ENCODE measurements at regions not wholly inside any gene's neighbourhood (a gene's known extent, or its start where the extent isn't known, plus 50 kb on each side); places are given as distances from the start of the nearest gene placed in this dataset.

- WGBS = 55% methylated on average over 4 of the region's 4 CpGs
- no peak overlapping the region for H3K4me3 ChIP-seq (ENCODE audit: low read depth, low read length)
- DNase-seq (ENCODE audit: extremely low spot score) = peak; percentile 74
These were observed 597.5 kb downstream of the SLC4A3 start for GRCh38 chr2:220224691-220225543.

DNA sequence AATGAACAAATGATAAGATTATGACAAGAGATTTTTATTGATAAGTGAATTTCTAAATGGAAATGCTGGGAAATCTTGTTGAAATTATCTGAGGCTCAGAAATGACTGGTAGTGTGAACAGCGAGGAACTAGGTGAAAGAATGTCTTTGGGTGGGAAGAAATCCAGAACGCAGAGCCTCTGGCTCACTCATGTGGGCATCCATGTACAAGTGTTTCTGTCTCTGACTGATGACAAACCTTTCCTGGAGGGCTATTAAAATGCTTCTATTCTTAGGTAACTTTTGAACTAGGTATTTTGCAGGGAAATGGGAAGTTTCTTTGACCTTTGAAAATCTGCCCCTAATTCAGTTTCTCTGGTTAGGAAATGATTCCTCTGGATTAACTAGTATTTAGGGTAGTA is 598.6 kb downstream of the SLC4A3 start:
- Histone ChIP-seq H3K4me1 (ENCODE audit: insufficient read depth) (no peaks in the 10 kb centered on the region), H3K27ac (ENCODE audit: low read depth) (no peak overlapping the region), H3K4me3 (ENCODE audit: low read depth, low read length) (no peak overlapping the region), H3K36me3 (ENCODE audit: insufficient read depth) (no peaks in the 10 kb centered on the region)
- no peak for DNase-seq (ENCODE audit: extremely low spot score)
- 93% methylated on average over 2 of the region's 2 CpGs for WGBS

More at GRCh38 chr2:220224691-220225543, 597.5 kb downstream of the SLC4A3 start:
- no peak overlapping the region for H3K27ac ChIP-seq (ENCODE audit: low read depth)
- H3K4me1 ChIP-seq (ENCODE audit: insufficient read depth) = no peaks in the 10 kb centered on the region
- no peaks in the 10 kb centered on the region for H3K36me3 ChIP-seq (ENCODE audit: insufficient read depth)

GRCh38 chr2:220226546-220226945 is 599.1 kb downstream of the SLC4A3 start:
- H3K4me1 ChIP-seq (ENCODE audit: insufficient read depth) = no peaks in the 10 kb centered on the region
- no peak overlapping the region for H3K27ac ChIP-seq (ENCODE audit: low read depth)
- DNase-seq (ENCODE audit: extremely low spot score) = no peak
- no peak overlapping the region for H3K4me3 ChIP-seq (ENCODE audit: low read depth, low read length)
- no peaks in the 10 kb centered on the region for H3K36me3 ChIP-seq (ENCODE audit: insufficient read depth)
- 85% methylated on average over 1 of the region's 1 CpG for WGBS

DNA sequence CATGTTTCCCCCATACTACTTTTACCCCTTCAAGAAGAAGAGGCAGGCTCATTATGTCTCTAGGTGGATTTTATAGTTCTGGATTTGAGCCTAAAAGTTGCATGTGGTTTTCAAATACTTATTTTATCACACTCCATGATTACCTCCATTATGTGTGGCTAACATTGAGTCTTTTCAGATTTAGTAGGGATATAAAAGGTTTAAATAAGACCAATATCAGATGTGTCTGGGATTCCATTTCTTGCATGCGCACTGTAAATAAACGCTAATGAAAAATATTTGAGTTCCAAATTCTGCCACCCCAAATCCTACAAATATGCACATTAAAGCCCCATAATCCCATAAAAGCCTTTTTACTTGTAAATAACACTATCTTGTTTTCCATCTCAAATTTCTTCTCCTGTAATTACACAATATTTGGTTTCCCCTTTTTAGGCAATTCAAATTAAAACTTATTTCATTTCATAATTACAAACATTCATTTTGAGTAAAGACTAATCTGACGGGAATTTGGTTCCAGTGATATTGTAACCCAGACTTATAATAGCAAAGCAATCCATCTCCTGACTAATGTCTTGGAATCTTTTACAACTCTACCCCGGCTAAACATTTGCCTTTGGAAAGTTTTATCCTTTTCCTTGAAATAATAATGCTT is 600.0 kb downstream of the SLC4A3 start:
- Histone ChIP-seq H3K4me3 (ENCODE audit: low read depth, low read length) (no peak overlapping the region), H3K4me1 (ENCODE audit: insufficient read depth) (no peaks in the 10 kb centered on the region), H3K27ac (ENCODE audit: low read depth) (no peak overlapping the region), H3K36me3 (ENCODE audit: insufficient read depth) (no peaks in the 10 kb centered on the region)
- 46% methylated on average over 4 of the region's 4 CpGs for WGBS
- no peak for DNase-seq (ENCODE audit: extremely low spot score)

- Histone ChIP-seq H3K36me3 (ENCODE audit: insufficient read depth) (no peaks in the 10 kb centered on the region), H3K4me3 (ENCODE audit: low read depth, low read length) (no peak overlapping the region), H3K27ac (ENCODE audit: low read depth) (no peak overlapping the region), H3K4me1 (ENCODE audit: insufficient read depth) (no peaks in the 10 kb centered on the region)
- no peak for DNase-seq (ENCODE audit: extremely low spot score)
- WGBS = 55% methylated on average over 8 of the region's 8 CpGs
These were observed 601.0 kb downstream of the SLC4A3 start for GRCh38 chr2:220228310-220229006.

GRCh38 chr2:220240641-220241040 is 613.2 kb downstream of the SLC4A3 start:
- Histone ChIP-seq H3K4me3 (ENCODE audit: low read depth, low read length) (no peak overlapping the region), H3K4me1 (ENCODE audit: insufficient read depth) (no peaks in the 10 kb centered on the region), H3K36me3 (ENCODE audit: insufficient read depth) (no peaks in the 10 kb centered on the region), H3K27ac (ENCODE audit: low read depth) (no peak overlapping the region)
- DNase-seq (ENCODE audit: extremely low spot score) = no peak
- 85% methylated on average over 1 of the region's 1 CpG for WGBS

DNA sequence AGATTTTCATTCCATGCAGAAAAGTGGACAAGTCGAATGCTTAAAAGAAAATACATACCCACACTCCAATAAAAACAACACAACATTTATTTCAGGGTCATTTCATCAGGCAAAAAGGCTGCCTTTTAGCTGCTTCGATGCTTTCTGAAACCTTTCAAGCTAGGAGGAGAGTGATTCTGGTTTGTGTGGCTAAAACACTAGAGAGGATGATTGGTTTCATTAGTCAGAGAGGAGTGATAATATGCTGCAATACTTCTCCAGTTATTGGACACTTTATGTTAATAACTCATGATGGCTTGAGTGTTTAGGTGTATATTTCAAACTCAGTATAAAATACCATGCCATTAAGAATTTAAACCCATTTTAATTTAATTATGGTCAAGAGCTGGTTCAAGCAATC is 614.0 kb downstream of the SLC4A3 start:
- H3K36me3 ChIP-seq (ENCODE audit: insufficient read depth) = no peaks in the 10 kb centered on the region
- H3K4me3 ChIP-seq (ENCODE audit: low read depth, low read length) = no peak overlapping the region
- H3K4me1 ChIP-seq (ENCODE audit: insufficient read depth) = no peaks in the 10 kb centered on the region
- no peak for DNase-seq (ENCODE audit: extremely low spot score)
- H3K27ac ChIP-seq (ENCODE audit: low read depth) = no peak overlapping the region
- 77% methylated on average over 2 of the region's 2 CpGs for WGBS

GRCh38 chr2:220243571-220243970 is 616.1 kb downstream of the SLC4A3 start:
- Histone ChIP-seq H3K36me3 (ENCODE audit: insufficient read depth) (no peaks in the 10 kb centered on the region), H3K27ac (ENCODE audit: low read depth) (no peak overlapping the region), H3K4me1 (ENCODE audit: insufficient read depth) (no peaks in the 10 kb centered on the region), H3K4me3 (ENCODE audit: low read depth, low read length) (no peak overlapping the region)
- DNase-seq (ENCODE audit: extremely low spot score) = no peak

DNA sequence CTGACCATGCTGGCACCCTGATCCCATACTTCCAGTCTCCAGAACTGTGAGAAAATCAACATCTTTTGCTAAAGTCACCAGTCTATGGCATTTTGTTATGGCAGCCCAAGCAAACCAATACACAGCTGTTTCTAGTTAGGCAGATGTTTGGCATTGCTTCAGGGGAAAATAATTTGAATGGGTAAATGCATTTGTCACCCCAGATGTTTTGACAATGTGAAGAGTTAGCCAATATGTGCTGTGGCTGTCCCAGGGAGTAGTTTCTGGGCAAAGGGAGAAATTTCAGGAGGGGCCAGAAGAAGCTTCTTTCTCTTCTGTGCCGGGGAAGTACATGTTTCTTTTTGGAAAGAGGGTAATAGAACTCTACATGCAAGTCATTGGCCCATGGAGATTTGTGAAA is 619.0 kb downstream of the SLC4A3 start:
- H3K4me1 ChIP-seq (ENCODE audit: insufficient read depth) = no peaks in the 10 kb centered on the region
- H3K4me3 ChIP-seq (ENCODE audit: low read depth, low read length) = no peak overlapping the region
- no peak overlapping the region for H3K27ac ChIP-seq (ENCODE audit: low read depth)
- no peaks in the 10 kb centered on the region for H3K36me3 ChIP-seq (ENCODE audit: insufficient read depth)
- no peak for DNase-seq (ENCODE audit: extremely low spot score)
- 76% methylated on average over 1 of the region's 1 CpG for WGBS

GRCh38 chr2:220247588-220248350 is 620.3 kb downstream of the SLC4A3 start:
- 85% methylated on average over 3 of the region's 3 CpGs for WGBS

DNA sequence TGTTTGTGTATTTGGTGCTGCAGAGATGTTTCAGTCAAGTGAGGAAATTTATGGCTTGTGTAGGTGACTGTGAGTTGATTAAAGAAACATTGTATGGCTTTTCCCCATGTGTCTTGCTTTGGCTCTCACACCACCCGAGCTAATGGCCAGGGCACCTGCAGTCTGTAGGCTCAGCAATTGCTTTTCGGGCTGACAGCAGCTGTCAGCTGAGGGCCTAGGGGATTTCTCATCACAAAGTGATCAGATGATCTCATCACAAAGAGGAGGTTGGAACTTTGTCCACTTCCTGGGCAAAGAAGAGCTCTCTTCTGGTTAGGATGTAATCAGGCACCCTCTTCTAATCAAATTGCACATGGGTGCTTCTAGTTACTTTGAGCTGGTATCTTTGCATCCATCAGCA is 632.2 kb downstream of the SLC4A3 start:
- H3K4me3 ChIP-seq (ENCODE audit: low read depth, low read length) = no peak overlapping the region
- 80% methylated on average over 2 of the region's 2 CpGs for WGBS
- no peaks in the 10 kb centered on the region for H3K36me3 ChIP-seq (ENCODE audit: insufficient read depth)
- no peak for DNase-seq (ENCODE audit: extremely low spot score)
- H3K4me1 ChIP-seq (ENCODE audit: insufficient read depth) = no peaks in the 10 kb centered on the region
- no peak overlapping the region for H3K27ac ChIP-seq (ENCODE audit: low read depth)

More at GRCh38 chr2:220247588-220248350, 620.3 kb downstream of the SLC4A3 start:
- H3K36me3 ChIP-seq (ENCODE audit: insufficient read depth) = no peaks in the 10 kb centered on the region
- H3K27ac ChIP-seq (ENCODE audit: low read depth) = no peak overlapping the region
- no peak overlapping the region for H3K4me3 ChIP-seq (ENCODE audit: low read depth, low read length)
- H3K4me1 ChIP-seq (ENCODE audit: insufficient read depth) = no peaks in the 10 kb centered on the region
- DNase-seq (ENCODE audit: extremely low spot score) = no peak

DNA sequence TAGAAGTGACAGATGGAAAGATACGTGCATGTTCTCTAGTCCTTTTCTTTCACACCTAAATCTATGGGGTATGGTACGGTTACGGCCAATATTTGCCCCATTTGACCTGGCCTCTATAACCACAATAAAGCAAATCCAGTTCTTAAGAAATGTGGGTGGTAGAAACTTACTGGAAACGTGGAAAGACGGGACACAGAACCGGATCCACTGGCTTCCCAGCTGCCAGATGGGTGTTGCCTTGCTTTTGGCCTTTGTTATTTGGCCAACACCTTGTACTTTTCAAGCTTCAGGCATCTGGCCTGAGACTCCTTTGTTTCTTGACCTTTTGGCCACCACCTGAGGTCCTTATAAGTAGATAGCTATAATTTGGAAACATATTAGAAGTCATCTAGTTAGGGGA is 635.9 kb downstream of the SLC4A3 start:
- no peaks in the 10 kb centered on the region for H3K36me3 ChIP-seq (ENCODE audit: insufficient read depth)
- H3K27ac ChIP-seq (ENCODE audit: low read depth) = no peak overlapping the region
- H3K4me1 ChIP-seq (ENCODE audit: insufficient read depth) = no peaks in the 10 kb centered on the region
- H3K4me3 ChIP-seq (ENCODE audit: low read depth, low read length) = no peak overlapping the region
- 94% methylated on average over 6 of the region's 6 CpGs for WGBS
- DNase-seq (ENCODE audit: extremely low spot score) = no peak

DNA sequence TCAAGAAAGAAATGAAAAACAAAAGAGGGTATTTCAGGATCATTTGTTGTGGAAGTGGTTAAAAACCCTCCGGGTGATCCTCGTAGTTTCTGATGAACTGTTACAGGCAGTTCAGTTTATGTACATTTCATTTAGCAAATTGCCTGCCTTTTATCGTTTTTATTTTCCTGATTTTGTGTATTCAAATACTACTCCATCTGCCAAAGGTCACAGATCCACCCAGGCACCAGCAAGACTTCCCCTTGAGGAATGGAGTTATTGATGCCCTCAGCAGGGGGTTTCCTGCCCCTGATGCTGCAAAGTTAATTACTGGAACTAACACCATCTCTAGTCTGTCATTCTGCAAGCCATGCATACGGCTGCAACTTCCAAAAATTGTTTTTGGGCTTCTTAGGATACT is 641.9 kb downstream of the SLC4A3 start:
- no peak for DNase-seq (ENCODE audit: extremely low spot score)
- Histone ChIP-seq H3K4me1 (ENCODE audit: insufficient read depth) (no peaks in the 10 kb centered on the region), H3K4me3 (ENCODE audit: low read depth, low read length) (no peak overlapping the region), H3K27ac (ENCODE audit: low read depth) (no peak overlapping the region), H3K36me3 (ENCODE audit: insufficient read depth) (no peaks in the 10 kb centered on the region)
- 86% methylated on average over 4 of the region's 4 CpGs for WGBS
